ENCODE measurements at regions not wholly inside any gene's neighbourhood (a gene's known extent, or its start where the extent isn't known, plus 50 kb on each side); places are given as distances from the start of the nearest gene placed in this dataset.

GRCh38 chr5:66438696-66439095 lies 157.5 kb upstream of the MAST4 start:
- CTCF ChIA-PET = no interaction called here
- no peaks in the 10 kb centered on the region for H3K27me3 ChIP-seq (ENCODE audit: control insufficient read depth, insufficient read depth, low read length)
- no peak overlapping the region for H3K4me3 ChIP-seq (ENCODE audit: low read depth, low read length)
- DNase-seq (ENCODE audit: low read depth, low spot score) = no peak
- H3K27ac ChIP-seq (ENCODE audit: low read depth, low read length) = no peak overlapping the region
- no peak for TF ChIP-seq CTCF (IDR thresholded peaks at IDR 0.05; ENCODE audit: low read depth, low read length)
- no peaks in the 10 kb centered on the region for H3K9me3 ChIP-seq (ENCODE audit: control insufficient read depth, insufficient read depth, low read length)
- POLR2A ChIA-PET = no interaction called here

GRCh38 chr5:66440202-66440680 lies 156.0 kb upstream of the MAST4 start:
- Histone ChIP-seq H3K27ac (ENCODE audit: low read depth, low read length) (no peak overlapping the region), H3K9me3 (ENCODE audit: control insufficient read depth, insufficient read depth, low read length) (no peaks in the 10 kb centered on the region), H3K27me3 (ENCODE audit: control insufficient read depth, insufficient read depth, low read length) (no peaks in the 10 kb centered on the region), H3K4me3 (ENCODE audit: low read depth, low read length) (no peak overlapping the region)
- TF ChIP-seq CTCF (IDR thresholded peaks at IDR 0.05; ENCODE audit: low read depth, low read length) = no peak
- POLR2A ChIA-PET = no interaction called here
- DNase-seq (ENCODE audit: low read depth, low spot score) = no peak
- CTCF ChIA-PET = no interaction called here

- ChIA-PET CTCF (no interaction called here), POLR2A (no interaction called here)
- DNase-seq (ENCODE audit: low read depth, low spot score) = no peak
Observed at GRCh38 chr5:66441351-66441750, 154.8 kb upstream of the MAST4 start.

DNA sequence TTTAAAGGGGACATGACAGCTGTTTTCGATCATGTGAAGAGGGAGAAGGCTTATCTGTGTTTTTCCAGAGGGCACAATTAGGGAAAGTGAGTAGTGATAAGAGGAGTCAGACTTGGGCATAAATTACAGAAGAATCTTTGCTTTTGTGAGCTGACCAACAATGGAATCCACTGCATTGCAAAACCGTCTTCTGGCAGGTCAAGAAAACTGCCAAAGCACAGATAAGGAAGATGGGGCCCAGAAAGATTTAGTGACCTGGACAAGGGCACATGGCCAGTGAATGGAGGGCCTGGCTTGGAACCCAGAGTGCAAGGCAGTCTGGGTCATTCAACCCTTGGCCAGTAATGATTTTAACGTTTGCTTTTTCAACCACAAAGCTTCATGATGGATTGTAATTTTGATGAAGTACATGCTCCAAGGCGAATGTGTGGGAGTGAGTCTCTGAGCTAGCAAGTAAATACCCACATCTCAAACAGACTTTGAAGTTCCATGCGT lies 153.2 kb upstream of the MAST4 start:
- CTCF ChIA-PET = no interaction called here

More at GRCh38 chr5:66441351-66441750, 154.8 kb upstream of the MAST4 start:
- no peaks in the 10 kb centered on the region for H3K27me3 ChIP-seq (ENCODE audit: control insufficient read depth, insufficient read depth, low read length)
- no peaks in the 10 kb centered on the region for H3K9me3 ChIP-seq (ENCODE audit: control insufficient read depth, insufficient read depth, low read length)
- H3K27ac ChIP-seq (ENCODE audit: low read depth, low read length) = no peak overlapping the region
- H3K4me3 ChIP-seq (ENCODE audit: low read depth, low read length) = no peak overlapping the region
- TF ChIP-seq CTCF (IDR thresholded peaks at IDR 0.05; ENCODE audit: low read depth, low read length) = no peak

More for the DNA sequence above, 153.2 kb upstream of the MAST4 start:
- Histone ChIP-seq H3K27ac (ENCODE audit: low read depth, low read length) (no peak overlapping the region), H3K27me3 (ENCODE audit: control insufficient read depth, insufficient read depth, low read length) (no peaks in the 10 kb centered on the region), H3K9me3 (ENCODE audit: control insufficient read depth, insufficient read depth, low read length) (no peaks in the 10 kb centered on the region), H3K4me3 (ENCODE audit: low read depth, low read length) (no peak overlapping the region)
- POLR2A ChIA-PET = no interaction called here
- no peak for DNase-seq (ENCODE audit: low read depth, low spot score)
- TF ChIP-seq CTCF (IDR thresholded peaks at IDR 0.05; ENCODE audit: low read depth, low read length) = no peak

All from AG04450 (cell line).